Chondrocyte (in vitro differentiated cells): ENCODE measurements at regions not wholly inside any gene's neighbourhood (a gene's known extent, or its start where the extent isn't known, plus 50 kb on each side); places are given as distances from the start of the nearest gene placed in this dataset.
A peak's percentile ranks its signal among the peaks of the same experiment; 100 is the strongest.

Experiments
- DNase-seq: peaks from one replicate; pipeline ENCODE4 v3.0.0; 2021; ENCODE audit warnings: mixed read lengths, low spot score
- H3K27ac Mint-ChIP-seq: one replicate; pipeline ENCODE4 v1.8.0; 2021; ENCODE audit warnings: mild to moderate bottlenecking, moderate library complexity, mixed read lengths; ENCODE audit not compliant: unreplicated experiment
- H3K27me3 Mint-ChIP-seq: 2 replicates; pipeline ENCODE4 v1.8.0; 2021; ENCODE audit warnings: low read depth, mixed read lengths
- H3K36me3 Mint-ChIP-seq: 2 replicates; pipeline ENCODE4 v1.8.0; 2021; ENCODE audit warnings: low read depth, mixed read lengths
- H3K4me1 Mint-ChIP-seq: 2 replicates; pipeline ENCODE4 v1.8.0; 2021; ENCODE audit warnings: low read depth, mild to moderate bottlenecking, mixed read lengths
- H3K4me3 Mint-ChIP-seq: one replicate; pipeline ENCODE4 v1.8.0; 2021; ENCODE audit warnings: mild to moderate bottlenecking, moderate library complexity, mixed read lengths; ENCODE audit not compliant: unreplicated experiment
- H3K9me3 Mint-ChIP-seq: 2 replicates; pipeline ENCODE4 v1.8.0; 2021; ENCODE audit warnings: low read depth, mixed read lengths
- CTCF ChIP-seq: fragments of 200-600 bp; sonication (generic); IDR thresholded peaks from 2 replicates; pipeline ENCODE4 v1.5.0; 2021; ENCODE audit warnings: antibody characterized with exemption, mild to moderate bottlenecking, moderate library complexity

GRCh38 chr2:215606219-215606618 lies 170.4 kb upstream of the FN1 start:
- no peaks in the 10 kb centered on the region for H3K36me3 Mint-ChIP-seq
- no peak overlapping the region for H3K4me3 Mint-ChIP-seq
- peaks cover 69% of the 10 kb centered on the region for H3K4me1 Mint-ChIP-seq
- peaks cover 8% of the 10 kb centered on the region for H3K9me3 Mint-ChIP-seq
- peak overlapping the region; percentile 68 for H3K27ac Mint-ChIP-seq
- no peak for TF ChIP-seq CTCF
- no peaks in the 10 kb centered on the region for H3K27me3 Mint-ChIP-seq
- no peak for DNase-seq

DNA sequence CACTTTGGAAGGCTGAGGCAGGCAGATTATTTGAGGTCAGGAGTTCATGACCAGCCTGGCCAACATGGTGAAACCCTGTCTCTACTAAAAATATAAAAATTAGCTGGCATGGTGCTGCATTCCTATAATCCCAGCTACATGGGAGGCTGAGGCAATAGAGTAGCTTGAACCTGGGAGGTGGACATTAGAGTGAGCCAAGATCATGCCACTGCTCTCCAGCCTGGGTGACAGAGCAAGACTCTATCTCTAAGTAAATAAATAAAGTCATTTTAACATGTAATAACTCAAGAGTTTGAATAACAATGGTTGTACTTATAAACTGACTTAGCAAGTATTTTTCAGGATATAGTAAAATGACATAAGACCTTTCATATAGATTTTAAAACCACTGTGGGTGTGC lies 169.3 kb upstream of the FN1 start:
- Mint-ChIP-seq H3K9me3 (peaks cover 5% of the 10 kb centered on the region), H3K27me3 (no peaks in the 10 kb centered on the region), H3K36me3 (no peaks in the 10 kb centered on the region), H3K4me1 (peaks cover 70% of the 10 kb centered on the region), H3K4me3 (no peak overlapping the region), H3K27ac (no peak overlapping the region)
- DNase-seq: no peak
- TF ChIP-seq CTCF: no peak

DNA sequence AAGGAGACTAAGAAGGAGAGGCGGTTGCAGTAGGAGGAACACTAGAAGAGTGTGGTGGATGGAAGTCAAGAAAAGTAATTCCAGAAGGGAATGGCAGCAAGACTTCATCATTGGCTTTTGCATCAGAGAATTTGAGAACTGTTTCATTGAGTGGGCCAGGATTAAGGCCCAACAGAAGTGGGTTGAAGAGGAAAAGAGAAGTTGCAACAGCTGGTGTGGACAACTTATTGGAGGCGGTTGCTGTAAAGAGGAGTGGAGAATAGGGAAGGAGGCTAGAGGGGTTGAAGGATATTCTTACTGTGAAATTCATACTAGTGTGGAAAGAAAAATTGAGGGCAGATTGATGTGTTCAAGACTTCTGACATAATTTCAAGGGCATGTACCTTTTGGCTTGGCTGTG lies 168.7 kb upstream of the FN1 start:
- DNase-seq: no peak
- Mint-ChIP-seq H3K4me3 (no peak overlapping the region), H3K4me1 (peaks cover 69% of the 10 kb centered on the region), H3K36me3 (no peaks in the 10 kb centered on the region), H3K27me3 (no peaks in the 10 kb centered on the region), H3K9me3 (peaks cover 5% of the 10 kb centered on the region), H3K27ac (peak overlapping the region; percentile 22)
- TF ChIP-seq CTCF: no peak

DNA sequence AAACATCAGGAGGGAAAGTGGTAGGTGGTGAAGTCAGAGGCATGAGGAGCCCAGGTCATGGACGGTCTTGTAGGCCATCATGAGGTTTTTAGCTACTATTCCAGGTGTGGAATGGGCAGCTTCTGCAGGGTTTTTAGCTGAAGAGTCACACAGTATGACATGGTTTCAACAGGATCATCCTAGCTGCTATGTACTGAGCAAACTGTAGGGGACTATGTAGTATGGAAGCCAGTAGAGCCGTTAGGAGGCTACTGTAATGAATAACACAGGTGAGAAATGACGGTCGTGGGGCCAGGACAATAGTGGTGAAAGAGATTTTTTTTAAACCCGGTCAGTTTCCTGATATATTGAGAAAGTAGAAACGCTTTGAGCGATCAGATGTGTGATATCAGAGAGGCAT lies 167.6 kb upstream of the FN1 start:
- TF ChIP-seq CTCF: peak; percentile 10
- no peak for DNase-seq
- H3K27ac Mint-ChIP-seq: peak overlapping the region; percentile 73
- H3K4me3 Mint-ChIP-seq: no peak overlapping the region
- peaks cover 6% of the 10 kb centered on the region for H3K9me3 Mint-ChIP-seq
- no peaks in the 10 kb centered on the region for H3K27me3 Mint-ChIP-seq
- H3K4me1 Mint-ChIP-seq: peaks cover 70% of the 10 kb centered on the region
- no peaks in the 10 kb centered on the region for H3K36me3 Mint-ChIP-seq

DNA sequence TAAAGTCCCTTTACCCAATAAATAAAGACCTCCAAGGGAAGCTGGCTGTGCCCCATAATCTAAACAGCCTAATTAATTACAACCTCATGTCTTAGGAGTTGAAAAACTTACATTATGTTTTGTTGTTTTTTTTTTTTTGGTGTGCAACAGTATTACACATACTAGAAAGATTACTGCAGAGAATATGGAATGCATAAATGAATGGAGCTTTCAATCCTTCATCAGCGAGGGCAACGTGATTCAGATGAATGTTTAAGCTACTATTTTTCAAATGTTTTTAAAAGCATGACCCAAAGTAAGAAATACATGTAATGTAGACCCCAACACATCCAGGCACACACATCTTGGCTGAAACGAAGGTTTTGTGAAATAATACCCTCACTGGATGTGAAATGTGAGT lies 167.1 kb upstream of the FN1 start:
- H3K27ac Mint-ChIP-seq: peak overlapping the region; percentile 73
- peaks cover 10% of the 10 kb centered on the region for H3K9me3 Mint-ChIP-seq
- no peaks in the 10 kb centered on the region for H3K27me3 Mint-ChIP-seq
- H3K4me1 Mint-ChIP-seq: peaks cover 73% of the 10 kb centered on the region
- DNase-seq: no peak
- H3K4me3 Mint-ChIP-seq: no peak overlapping the region
- no peaks in the 10 kb centered on the region for H3K36me3 Mint-ChIP-seq
- TF ChIP-seq CTCF: no peak
